ENCODE measurements at regions not wholly inside any gene's neighbourhood (a gene's known extent, or its start where the extent isn't known, plus 50 kb on each side); places are given as distances from the start of the nearest gene placed in this dataset.
"Not testable (repeated sequence)": the region's sequence is repeated elsewhere in the genome, so short reads cannot be mapped to it uniquely, and the experiment has no call there.

GRCh38 chr16:8055761-8056160, 534.5 kb downstream of the TMEM114 start:
- DNase-seq (ENCODE audit: low spot score), result no peak

- no peak for DNase-seq (ENCODE audit: low spot score)
Measured at GRCh38 chr16:8053437-8053836, 536.9 kb downstream of the TMEM114 start.

GRCh38 chr16:8048433-8048832, 541.9 kb downstream of the TMEM114 start:
- DNase-seq (ENCODE audit: low spot score), result no peak

GRCh38 chr16:8047736-8048135, 542.6 kb downstream of the TMEM114 start:
- no peak for DNase-seq (ENCODE audit: low spot score)

GRCh38 chr16:8044796-8045195, 545.5 kb downstream of the TMEM114 start:
- DNase-seq (ENCODE audit: low spot score), result no peak

GRCh38 chr16:8032406-8032805, 557.9 kb downstream of the TMEM114 start:
- DNase-seq (ENCODE audit: low spot score), result no peak

- not testable (repeated sequence) for DNase-seq (ENCODE audit: low spot score)
Measured at GRCh38 chr16:8030004-8030403, 560.3 kb downstream of the TMEM114 start.

GRCh38 chr16:8026450-8026849, 563.9 kb downstream of the TMEM114 start:
- DNase-seq (ENCODE audit: low spot score), result no peak

- DNase-seq (ENCODE audit: low spot score), result no peak
Measured at GRCh38 chr16:8023326-8023725, 567.0 kb downstream of the TMEM114 start.

GRCh38 chr16:8005096-8005860, 585.0 kb downstream of the TMEM114 start:
- DNase-seq (ENCODE audit: low spot score), result no peak

GRCh38 chr16:7998789-7999453, 591.4 kb downstream of the TMEM114 start:
- no peak for DNase-seq (ENCODE audit: low spot score)

- DNase-seq (ENCODE audit: low spot score), result no peak
Measured at GRCh38 chr16:7997966-7998365, 592.3 kb downstream of the TMEM114 start.

- DNase-seq (ENCODE audit: low spot score), result no peak
Measured at GRCh38 chr16:7992616-7993015, 597.7 kb downstream of the TMEM114 start.

GRCh38 chr16:7990626-7991260, 599.6 kb downstream of the TMEM114 start:
- DNase-seq (ENCODE audit: low spot score), result no peak

- no peak for DNase-seq (ENCODE audit: low spot score)
Measured at GRCh38 chr16:7983676-7984075, 606.6 kb downstream of the TMEM114 start.

GRCh38 chr16:7980133-7980483, 610.2 kb downstream of the TMEM114 start:
- DNase-seq (ENCODE audit: low spot score), result no peak

- DNase-seq (ENCODE audit: low spot score), result no peak
Measured at GRCh38 chr16:7979448-7980132, 610.7 kb downstream of the TMEM114 start.

- DNase-seq (ENCODE audit: low spot score), result no peak
Measured at GRCh38 chr16:7976563-7976962, 613.7 kb downstream of the TMEM114 start.

GRCh38 chr16:7976125-7976524, 614.2 kb downstream of the TMEM114 start:
- DNase-seq (ENCODE audit: low spot score), result no peak

- no peak for DNase-seq (ENCODE audit: low spot score)
Measured at GRCh38 chr16:7967996-7968509, 622.3 kb downstream of the TMEM114 start.

- DNase-seq (ENCODE audit: low spot score), result no peak
Measured at GRCh38 chr16:7964744-7965143, 625.6 kb downstream of the TMEM114 start.

GRCh38 chr16:7964167-7964566, 626.1 kb downstream of the TMEM114 start:
- DNase-seq (ENCODE audit: low spot score), result no peak
